KMS-11 (cell line): ENCODE measurements at regions not wholly inside any gene's neighbourhood (a gene's known extent, or its start where the extent isn't known, plus 50 kb on each side); places are given as distances from the start of the nearest gene placed in this dataset.

Source experiments
- H2AFZ ChIP-seq: fragments of 200-600 bp; sonication (generic); 2 replicates; pipeline ENCODE4 v1.6.1; 2016; ENCODE audit warnings: antibody characterized with exemption, mixed run types, low read depth
- H3K27ac ChIP-seq: fragments of 200-600 bp; sonication (generic); 2 replicates; pipeline ENCODE4 v1.6.1; 2016; ENCODE audit warnings: mild to moderate bottlenecking, mixed run types
- H3K27me3 ChIP-seq: fragments of 200-600 bp; sonication (generic); 2 replicates; pipeline ENCODE4 v1.6.1; 2017; ENCODE audit warnings: mild to moderate bottlenecking, low read depth, mixed run types, moderate library complexity; ENCODE audit not compliant: insufficient read depth
- H3K36me3 ChIP-seq: fragments of 200-600 bp; sonication (generic); 2 replicates; pipeline ENCODE4 v1.6.1; 2017; ENCODE audit warnings: mild to moderate bottlenecking, mixed run types; ENCODE audit not compliant: insufficient read depth
- H3K4me1 ChIP-seq: fragments of 200-600 bp; sonication (generic); 2 replicates; pipeline ENCODE4 v1.6.1; 2016; ENCODE audit warnings: mild to moderate bottlenecking, low read depth, mixed run types; ENCODE audit not compliant: poor library complexity, severe bottlenecking
- H3K4me2 ChIP-seq: fragments of 200-600 bp; sonication (generic); 2 replicates; pipeline ENCODE4 v1.7.0; 2016; ENCODE audit warnings: mild to moderate bottlenecking, mixed run types
- H3K4me3 ChIP-seq: fragments of 200-600 bp; sonication (generic); IDR thresholded peaks from 2 replicates; pipeline ENCODE4 v1.6.1; 2017; ENCODE audit warnings: low read depth, low read length, mixed read lengths; ENCODE audit not compliant: insufficient read depth
- H3K79me2 ChIP-seq: fragments of 200-600 bp; sonication (generic); 2 replicates; pipeline ENCODE4 v1.6.1; 2016; ENCODE audit warnings: low read depth, mixed run types; ENCODE audit not compliant: insufficient read depth
- H3K9ac ChIP-seq: fragments of 200-600 bp; sonication (generic); 2 replicates; pipeline ENCODE4 v1.6.1; 2016; ENCODE audit warnings: mild to moderate bottlenecking, mixed run types
- H4K20me1 ChIP-seq: fragments of 200-600 bp; sonication (generic); 2 replicates; pipeline ENCODE4 v1.6.1; 2016; ENCODE audit warnings: mild to moderate bottlenecking, mixed run types; ENCODE audit not compliant: insufficient read depth
- CTCF ChIP-seq: fragments of 200-600 bp; sonication (generic); conservative IDR thresholded peaks from 2 replicates; pipeline ENCODE4 v1.6.1; 2017; ENCODE audit warnings: low read depth, mild to moderate bottlenecking, antibody characterized with exemption, low read length, moderate library complexity, mixed read lengths

GRCh38 chr4:18813055-18813454 lies 791.5 kb upstream of the LCORL start:
- no peak overlapping the region for H2AFZ ChIP-seq
- H3K79me2 ChIP-seq: no peaks in the 10 kb centered on the region
- no peaks in the 10 kb centered on the region for H3K27me3 ChIP-seq
- no peaks in the 10 kb centered on the region for H3K4me1 ChIP-seq
- no peak overlapping the region for H3K27ac ChIP-seq
- H3K9ac ChIP-seq: no peak overlapping the region
- no peak overlapping the region for H3K4me2 ChIP-seq
- H3K36me3 ChIP-seq: no peaks in the 10 kb centered on the region
- TF ChIP-seq CTCF: no peak
- no peaks in the 10 kb centered on the region for H4K20me1 ChIP-seq
- H3K4me3 ChIP-seq: no peak overlapping the region

- Histone ChIP-seq H3K9ac (no peak overlapping the region), H3K27me3 (no peaks in the 10 kb centered on the region)
Observed at GRCh38 chr4:18803781-18804180, 782.2 kb upstream of the LCORL start.

GRCh38 chr4:18798123-18798522 lies 776.6 kb upstream of the LCORL start:
- H3K4me2 ChIP-seq: no peak overlapping the region
- no peaks in the 10 kb centered on the region for H3K36me3 ChIP-seq
- H3K9ac ChIP-seq: no peak overlapping the region
- H2AFZ ChIP-seq: no peak overlapping the region
- H3K4me1 ChIP-seq: no peaks in the 10 kb centered on the region
- no peaks in the 10 kb centered on the region for H3K79me2 ChIP-seq
- H3K4me3 ChIP-seq: no peak overlapping the region
- H4K20me1 ChIP-seq: no peaks in the 10 kb centered on the region
- TF ChIP-seq CTCF: no peak
- no peaks in the 10 kb centered on the region for H3K27me3 ChIP-seq
- no peak overlapping the region for H3K27ac ChIP-seq

More at GRCh38 chr4:18803781-18804180, 782.2 kb upstream of the LCORL start:
- Histone ChIP-seq H3K4me2 (no peak overlapping the region), H3K36me3 (no peaks in the 10 kb centered on the region), H2AFZ (no peak overlapping the region), H3K4me1 (no peaks in the 10 kb centered on the region), H3K79me2 (no peaks in the 10 kb centered on the region), H3K4me3 (no peak overlapping the region), H4K20me1 (no peaks in the 10 kb centered on the region), H3K27ac (no peak overlapping the region)
- TF ChIP-seq CTCF: no peak

- no peaks in the 10 kb centered on the region for H3K36me3 ChIP-seq
- no peak overlapping the region for H2AFZ ChIP-seq
- no peaks in the 10 kb centered on the region for H3K4me1 ChIP-seq
- TF ChIP-seq CTCF: no peak
- no peaks in the 10 kb centered on the region for H4K20me1 ChIP-seq
- no peaks in the 10 kb centered on the region for H3K79me2 ChIP-seq
- no peak overlapping the region for H3K27ac ChIP-seq
- H3K4me2 ChIP-seq: no peak overlapping the region
- H3K27me3 ChIP-seq: no peaks in the 10 kb centered on the region
- no peak overlapping the region for H3K9ac ChIP-seq
- no peak overlapping the region for H3K4me3 ChIP-seq
Observed at GRCh38 chr4:18795794-18796193, 774.2 kb upstream of the LCORL start.
